Heart right ventricle (tissue), 16 donors: ENCODE measurements at regions not wholly inside any gene's neighbourhood (a gene's known extent, or its start where the extent isn't known, plus 50 kb on each side); places are given as distances from the start of the nearest gene placed in this dataset.

Source experiments
- ATAC-seq, 8 donors: fragments of 200-7000 bp; cut with Tn5 transposase; one replicate each; pipeline ENCODE4 v1.9.1; 2020; ENCODE audit warnings: mild to moderate bottlenecking in 8 of 8, moderate library complexity in 8 of 8, moderate number of reproducible peaks in 1 of 8
- DNase-seq, 2 donors: peaks; one replicate each; pipeline ENCODE4 v3.0.0-alpha.2; 2020
- H3K27ac ChIP-seq, 10 donors: fragments of 200-600 bp; sonication (generic) in 2 of 10; one replicate each; pipeline versions ENCODE4 v1.5.0 to v1.8.0; 2020 to 2022; ENCODE audit warnings: mild to moderate bottlenecking in 3 of 10
- H3K27me3 ChIP-seq, 7 donors: fragments of 200-600 bp; one replicate each; pipeline ENCODE4 v1.8.0; 2021 to 2022; ENCODE audit warnings: mild to moderate bottlenecking in 2 of 7
- H3K36me3 ChIP-seq, 9 donors: fragments of 200-600 bp; sonication (generic) in 1 of 9; one replicate each; pipeline versions ENCODE4 v1.5.0 to v1.8.0; 2020 to 2022; ENCODE audit warnings: mild to moderate bottlenecking in 2 of 9
- H3K4me1 ChIP-seq, 9 donors: fragments of 200-600 bp; sonication (generic) in 1 of 9; one replicate each; pipeline versions ENCODE4 v1.5.0 to v1.8.0; 2020 to 2022; ENCODE audit warnings: mild to moderate bottlenecking in 4 of 9
- H3K4me3 ChIP-seq, 10 donors: fragments of 200-600 bp; sonication (generic) in 2 of 10; one replicate each; pipeline versions ENCODE4 v1.5.0 to v1.8.0; 2020 to 2022; ENCODE audit warnings: mild to moderate bottlenecking in 7 of 10, moderate library complexity in 2 of 10
- H3K9me3 ChIP-seq, 11 donors: fragments of 200-600 bp in 10 of 11; sonication (generic) in 2 of 11; one replicate each; pipeline versions ENCODE4 v1.5.0 to v1.8.0; 2013 to 2022; ENCODE audit warnings: mild to moderate bottlenecking in 2 of 11, control low read depth in 1 of 11, moderate library complexity in 1 of 11
- WGBS, 2 donors: extraction: QIAGEN DNeasy Blood & Tissue Kit; methylation state at CpG; one replicate each; pipeline ENCODE4 v1.1.7; 2013; ENCODE audit warnings: inconsistent platforms in 1 of 2; 5-methylcytosine and 5-hydroxymethylcytosine counted together
- intact Hi-C, 10 donors: fragments of 100-400 bp; cut with DNase I; formaldehyde crosslinking; loops; one replicate each; pipeline versions ENCODE4 v1.11.1 to v1.14.2; 2022
- TF ChIP-seq, protein P1 (sequence below), 9 donors: fragments of 200-600 bp; sonication (generic) in 2 of 9; IDR thresholded peaks; one replicate each; pipeline versions ENCODE4 v1.5.0 to v1.8.0; 2021 to 2022; ENCODE audit warnings: antibody characterized with exemption in 9 of 9, mild to moderate bottlenecking in 5 of 9, moderate library complexity in 1 of 9
- donor health status: Arrhythmogenic right ventricular cardiomyopathy.
- donor health status: ischemic (EF 13 %, LVEDD 7.1; RV severe dilation, severe dysfunction).
- donor health status: healthy with polysubstance abuse.
- donor health status: DM: no; HTN: yes; CAD: no.
- donor health status: DM: no; HTN: no; CAD: no.
- donor health status: ischemic (EF 25% LVEDD 6.9; RV normal size, moderate dysfunction).
- donor health status: ischemic (EF 25% LVEDD 5.7; RV mildly dilated, moderate dysfunction).
- donor health status: healthy.
- donor health status: DM: yes; HTN: yes; CAD: no.
- donor health status: Ischemic cardiomyopathy.
- donor health status: ischemic (EF 35%, LVEDD 5.7; RV mildly dilated, moderate dysfunction).
- donor health status: nonischemic (EF 11% LVEDD 7.7; RV severe dilation, severe dysfunction).
- donor health status: DM: yes; HTN: yes; CAD: no.
- donor health status: PGD.
- donor health status: ischemic (EF 29% LVEDD 5.4; RV normal size, mild dysfunction).
- donor health status: nonischemic (EF 23%, LVEDD 6.1; RV moderate dilation, normal function).

DNA sequence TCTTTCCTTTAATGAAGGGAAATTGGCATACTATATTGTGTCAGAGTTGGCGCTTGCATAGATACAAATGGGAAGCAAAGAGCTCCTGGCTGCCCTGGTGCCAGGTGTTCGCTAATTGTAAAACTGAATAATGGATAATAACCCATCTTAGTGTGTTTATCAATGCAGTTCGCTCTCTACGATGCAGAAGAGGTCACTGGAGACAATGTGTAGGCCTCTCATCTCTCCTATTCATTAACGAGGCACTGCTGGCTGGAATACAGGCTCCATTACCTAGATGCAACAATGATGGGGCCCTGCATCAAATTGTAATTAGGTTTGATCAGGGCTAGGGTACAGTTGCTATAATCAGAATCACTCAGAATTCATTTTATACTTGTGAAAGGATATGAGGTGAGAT is 171.0 kb downstream of the RMI1 start:
- intact Hi-C loops: no loop called here
- no peak overlapping the region for H3K4me3 ChIP-seq
- no peaks in the 10 kb centered on the region for H3K27me3 ChIP-seq
- no peak for DNase-seq
- peaks cover 2 to 20% (median 13%) of the 10 kb centered on the region in 9 donors for H3K4me1 ChIP-seq
- no peaks in the 10 kb centered on the region for H3K9me3 ChIP-seq
- H3K27ac ChIP-seq: no peak overlapping the region
- no peak for ATAC-seq
- WGBS, 2 donors: 91 to 92% methylated on average over 5 of the region's 5 CpGs
- H3K36me3 ChIP-seq: no peaks in the 10 kb centered on the region
- TF ChIP-seq, protein P1, sequence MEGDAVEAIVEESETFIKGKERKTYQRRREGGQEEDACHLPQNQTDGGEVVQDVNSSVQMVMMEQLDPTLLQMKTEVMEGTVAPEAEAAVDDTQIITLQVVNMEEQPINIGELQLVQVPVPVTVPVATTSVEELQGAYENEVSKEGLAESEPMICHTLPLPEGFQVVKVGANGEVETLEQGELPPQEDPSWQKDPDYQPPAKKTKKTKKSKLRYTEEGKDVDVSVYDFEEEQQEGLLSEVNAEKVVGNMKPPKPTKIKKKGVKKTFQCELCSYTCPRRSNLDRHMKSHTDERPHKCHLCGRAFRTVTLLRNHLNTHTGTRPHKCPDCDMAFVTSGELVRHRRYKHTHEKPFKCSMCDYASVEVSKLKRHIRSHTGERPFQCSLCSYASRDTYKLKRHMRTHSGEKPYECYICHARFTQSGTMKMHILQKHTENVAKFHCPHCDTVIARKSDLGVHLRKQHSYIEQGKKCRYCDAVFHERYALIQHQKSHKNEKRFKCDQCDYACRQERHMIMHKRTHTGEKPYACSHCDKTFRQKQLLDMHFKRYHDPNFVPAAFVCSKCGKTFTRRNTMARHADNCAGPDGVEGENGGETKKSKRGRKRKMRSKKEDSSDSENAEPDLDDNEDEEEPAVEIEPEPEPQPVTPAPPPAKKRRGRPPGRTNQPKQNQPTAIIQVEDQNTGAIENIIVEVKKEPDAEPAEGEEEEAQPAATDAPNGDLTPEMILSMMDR (IDR thresholded peaks at IDR 0.05): no peak

DNA sequence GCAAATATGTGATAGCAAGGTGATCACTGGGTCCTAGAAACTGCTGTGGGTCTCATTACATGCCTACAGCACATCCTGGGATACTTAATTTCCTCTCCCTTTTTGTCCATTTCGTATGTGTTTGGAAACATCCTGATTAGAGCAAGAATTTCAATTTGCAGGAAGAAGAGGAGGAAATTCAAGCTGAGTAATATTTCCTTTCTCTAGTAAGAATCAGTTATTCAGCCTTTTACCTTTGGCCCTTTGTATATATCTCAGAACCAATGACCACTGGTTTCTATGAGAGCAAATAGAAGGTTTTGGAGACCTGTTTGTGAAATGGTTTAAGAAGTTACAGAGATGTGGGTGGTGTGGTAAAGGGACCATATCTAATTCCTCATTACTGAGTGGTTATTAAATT is 171.6 kb downstream of the RMI1 start:
- H3K27me3 ChIP-seq: no peaks in the 10 kb centered on the region
- ATAC-seq: no peak
- TF ChIP-seq, protein P1 (IDR thresholded peaks at IDR 0.05): no peak
- intact Hi-C loops: no loop called here
- H3K9me3 ChIP-seq: no peaks in the 10 kb centered on the region
- peaks cover 2 to 14% (median 7%) of the 10 kb centered on the region in 9 donors for H3K4me1 ChIP-seq
- no peaks in the 10 kb centered on the region for H3K36me3 ChIP-seq
- H3K4me3 ChIP-seq: no peak overlapping the region
- WGBS, 2 donors: 61 to 67% methylated on average over 1 of the region's 1 CpG
- no peak for DNase-seq
- H3K27ac ChIP-seq: peak overlapping the region in 1 of 10 donors; percentile 19

DNA sequence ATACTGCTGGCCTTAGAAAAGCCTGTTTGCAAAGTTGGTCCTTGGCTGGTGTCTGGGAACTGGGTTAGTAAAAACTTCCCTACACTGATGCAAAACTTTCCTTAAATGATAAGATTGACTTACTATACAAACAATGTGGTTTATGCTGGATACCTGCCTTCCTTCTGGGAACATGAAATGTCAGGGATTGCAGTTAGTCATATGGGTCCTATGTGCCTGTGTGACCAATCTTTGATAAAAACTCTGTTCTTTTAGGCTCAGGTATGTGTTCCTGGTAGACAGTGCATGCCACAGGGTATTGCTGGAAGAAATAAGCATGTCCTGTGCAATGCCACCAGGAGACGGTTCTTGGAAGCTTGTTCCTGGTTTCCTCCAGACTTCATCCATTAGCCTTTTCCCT is 173.3 kb downstream of the RMI1 start:
- DNase-seq (no peak), ATAC-seq (no peak)
- Histone ChIP-seq H3K36me3 (no peaks in the 10 kb centered on the region), H3K27me3 (no peaks in the 10 kb centered on the region), H3K4me3 (no peak overlapping the region), H3K9me3 (no peaks in the 10 kb centered on the region), H3K4me1 (peaks cover 0 to 7% (median 0%) of the 10 kb centered on the region in 9 donors), H3K27ac (no peak overlapping the region)
- intact Hi-C loops: no loop called here
- 53 to 100% methylated on average over 1 of the region's 1 CpG for WGBS, 2 donors
- TF ChIP-seq, protein P1 (IDR thresholded peaks at IDR 0.05): no peak

DNA sequence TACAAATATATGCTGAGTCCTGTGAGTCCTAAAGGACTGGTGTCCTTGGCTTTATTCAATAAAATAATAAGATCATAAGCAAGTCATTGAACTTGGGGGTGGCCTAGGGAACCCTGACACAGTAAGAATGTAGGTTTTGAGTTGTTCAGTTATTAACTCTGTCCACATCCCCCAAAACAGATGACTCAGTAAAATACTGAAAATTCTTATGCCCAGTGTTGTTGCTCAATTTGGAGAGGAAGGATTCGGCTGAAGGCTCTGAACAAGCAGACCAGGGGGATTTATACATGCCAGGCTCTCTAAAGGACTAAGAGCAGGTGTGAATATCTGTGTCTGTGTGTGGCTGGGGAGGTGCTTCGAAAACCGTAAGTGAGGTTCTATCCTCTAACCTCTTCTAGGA is 173.7 kb downstream of the RMI1 start:
- intact Hi-C loops: no loop called here
- Histone ChIP-seq H3K4me1 (peaks cover 0 to 7% (median 0%) of the 10 kb centered on the region in 9 donors), H3K27ac (no peak overlapping the region), H3K27me3 (no peaks in the 10 kb centered on the region), H3K4me3 (no peak overlapping the region), H3K36me3 (no peaks in the 10 kb centered on the region), H3K9me3 (no peaks in the 10 kb centered on the region)
- WGBS, 2 donors: 90 to 98% methylated on average over 3 of the region's 3 CpGs
- ATAC-seq (no peak), DNase-seq (no peak)
- TF ChIP-seq, protein P1 (IDR thresholded peaks at IDR 0.05): no peak
